HG02970 (cell line): ENCODE measurements at regions not wholly inside any gene's neighbourhood (a gene's known extent, or its start where the extent isn't known, plus 50 kb on each side); places are given as distances from the start of the nearest gene placed in this dataset.

Experiments
- ATAC-seq: cut with Tn5 transposase; IDR thresholded peaks from one replicate; pipeline ENCODE4 v1.9.1; 2021; ENCODE audit warnings: mild to moderate bottlenecking, moderate library complexity, moderate number of reproducible peaks; ENCODE audit not compliant: unreplicated experiment, low FRiP score

DNA sequence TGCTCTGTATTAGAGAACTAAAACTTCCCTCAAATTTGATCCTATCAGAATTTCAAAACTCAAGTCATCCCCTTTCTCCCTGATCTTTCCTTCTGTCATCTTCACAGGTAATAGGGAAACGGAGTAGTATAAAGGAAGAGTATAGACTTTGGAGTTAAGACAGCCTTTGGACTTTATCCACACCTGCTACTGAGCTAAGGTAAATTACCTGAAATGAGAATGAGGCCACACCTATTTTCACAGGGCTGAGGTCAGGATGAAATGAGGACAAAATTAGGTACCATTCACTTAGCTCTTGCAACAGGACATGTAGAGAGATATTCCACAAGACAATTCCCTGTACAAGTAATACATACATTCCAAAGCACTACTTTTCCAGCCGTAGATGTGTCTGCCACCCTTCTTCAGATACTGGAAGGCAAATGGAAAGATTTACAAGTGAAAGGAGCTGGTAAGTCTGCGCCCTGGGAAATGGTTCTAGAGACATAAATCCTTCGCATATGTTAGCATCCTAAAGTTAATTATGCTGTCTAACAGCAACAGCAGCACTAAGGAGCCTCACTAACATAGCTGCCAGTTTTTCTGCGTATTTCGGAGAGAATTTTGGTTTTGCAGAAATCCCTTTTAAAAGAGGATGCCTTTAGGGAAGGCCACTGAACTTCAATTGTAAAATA lies 461.8 kb downstream of the SHQ1 start:
- ATAC-seq = no peak

DNA sequence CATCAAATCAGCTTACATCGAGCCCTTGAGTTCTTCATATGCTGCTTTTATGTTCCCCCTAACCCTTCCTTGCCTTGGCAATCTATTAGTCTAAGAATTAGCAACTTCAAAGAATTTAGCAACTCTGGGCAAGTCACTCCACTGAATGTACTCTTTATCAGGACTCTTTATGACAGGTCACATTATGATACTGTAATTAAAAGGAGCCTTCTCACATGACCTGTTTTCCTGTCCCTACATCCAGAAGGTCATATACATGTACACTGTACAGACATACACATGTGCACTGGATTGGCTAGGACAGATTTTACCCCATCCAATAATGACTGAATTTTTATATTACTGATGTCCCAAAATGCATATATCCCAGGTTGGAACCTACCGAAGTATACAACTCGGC lies 463.1 kb downstream of the SHQ1 start:
- no peak for ATAC-seq

DNA sequence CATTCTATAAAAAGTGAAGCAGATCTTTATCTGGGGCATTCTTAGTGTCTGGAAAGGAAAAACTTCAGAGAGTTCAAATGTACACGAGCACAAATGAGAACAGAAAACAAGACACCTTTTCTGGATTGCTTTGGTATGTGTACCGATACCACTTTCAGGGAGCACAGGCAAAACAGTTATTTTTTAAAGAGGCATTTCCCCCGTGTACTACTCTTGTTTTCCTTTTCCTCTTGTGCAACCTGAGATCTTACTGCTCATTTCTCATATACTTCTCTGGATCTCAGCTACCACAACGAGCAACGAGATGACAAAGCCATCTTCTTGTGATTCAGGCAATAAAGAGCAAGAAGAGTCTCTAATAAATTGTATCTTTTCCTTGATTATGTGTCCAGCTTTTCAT lies 463.6 kb downstream of the SHQ1 start:
- no peak for ATAC-seq

DNA sequence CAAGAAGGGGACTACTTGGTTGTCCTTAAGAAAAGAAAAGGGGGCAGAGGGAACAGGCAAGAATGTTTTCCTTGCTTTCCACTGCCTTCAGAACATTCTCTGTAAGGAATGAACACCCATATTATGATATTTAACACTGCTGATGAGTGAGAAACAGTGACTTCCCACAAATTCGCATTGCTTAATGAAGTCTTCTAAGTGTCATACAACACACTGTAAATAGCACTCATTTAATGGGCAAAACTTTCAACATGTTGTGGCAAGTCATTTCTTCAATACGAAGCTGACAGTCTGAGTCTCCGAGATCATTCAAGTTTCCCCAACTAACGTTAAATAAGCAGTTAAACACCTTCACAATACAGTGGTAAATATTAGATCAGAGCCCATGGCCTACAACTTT lies 464.4 kb downstream of the SHQ1 start:
- ATAC-seq = no peak

DNA sequence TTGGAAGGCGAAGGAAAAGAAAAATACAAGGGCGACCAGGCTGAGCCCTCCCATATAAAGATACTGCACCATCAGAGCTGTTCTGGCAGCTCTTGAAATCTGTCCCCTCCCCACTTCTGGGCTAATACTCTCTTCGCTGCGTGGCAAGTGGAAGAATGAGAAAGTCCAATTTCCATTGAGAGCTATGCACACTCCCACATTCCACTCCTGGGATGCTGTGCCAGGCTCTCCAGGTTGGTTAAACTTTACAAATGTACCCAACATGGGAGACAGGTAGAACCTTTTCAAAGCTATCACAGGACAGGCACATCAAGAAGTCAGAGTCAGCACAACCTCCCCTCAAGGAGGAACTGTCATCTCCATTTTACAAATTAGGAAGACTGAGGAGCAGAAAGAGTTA lies 465.0 kb downstream of the SHQ1 start:
- ATAC-seq = no peak

DNA sequence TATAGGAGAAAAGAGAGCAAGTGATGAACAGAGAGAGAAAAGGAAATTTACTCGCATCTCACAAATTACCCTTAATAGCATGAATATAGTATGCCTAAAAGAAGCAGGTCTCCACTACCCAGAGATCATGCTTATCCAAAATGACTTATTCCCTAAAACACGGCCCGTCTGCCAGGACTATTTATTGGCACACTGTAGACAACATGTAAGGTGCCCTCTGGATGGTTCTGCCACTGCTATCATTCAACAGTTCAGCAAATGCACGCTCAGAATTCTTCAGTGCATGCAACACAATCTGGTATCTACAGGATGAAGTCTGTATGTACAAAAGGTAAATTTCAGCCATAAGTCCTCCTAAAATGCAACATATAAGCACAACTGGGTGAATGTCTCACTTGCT lies 465.8 kb downstream of the SHQ1 start:
- no peak for ATAC-seq

DNA sequence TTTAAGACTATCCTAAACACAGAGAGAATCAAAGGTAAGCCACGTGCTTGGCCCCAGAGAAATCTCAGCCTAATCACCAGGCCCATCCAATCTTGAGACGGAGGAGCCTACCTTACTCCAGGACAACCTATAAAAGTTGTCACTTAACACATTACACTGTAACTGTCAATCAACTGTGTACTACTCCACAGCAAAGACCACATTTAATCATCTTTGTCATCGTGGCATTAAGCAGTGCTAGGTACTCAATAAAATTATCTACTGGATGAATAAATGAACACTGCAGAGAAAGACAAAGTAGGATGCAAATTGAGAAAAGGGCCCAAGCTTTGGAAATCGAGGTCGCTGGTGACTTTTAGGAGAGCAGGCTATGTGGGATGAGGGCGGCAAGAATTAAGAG lies 466.7 kb downstream of the SHQ1 start:
- ATAC-seq = no peak

DNA sequence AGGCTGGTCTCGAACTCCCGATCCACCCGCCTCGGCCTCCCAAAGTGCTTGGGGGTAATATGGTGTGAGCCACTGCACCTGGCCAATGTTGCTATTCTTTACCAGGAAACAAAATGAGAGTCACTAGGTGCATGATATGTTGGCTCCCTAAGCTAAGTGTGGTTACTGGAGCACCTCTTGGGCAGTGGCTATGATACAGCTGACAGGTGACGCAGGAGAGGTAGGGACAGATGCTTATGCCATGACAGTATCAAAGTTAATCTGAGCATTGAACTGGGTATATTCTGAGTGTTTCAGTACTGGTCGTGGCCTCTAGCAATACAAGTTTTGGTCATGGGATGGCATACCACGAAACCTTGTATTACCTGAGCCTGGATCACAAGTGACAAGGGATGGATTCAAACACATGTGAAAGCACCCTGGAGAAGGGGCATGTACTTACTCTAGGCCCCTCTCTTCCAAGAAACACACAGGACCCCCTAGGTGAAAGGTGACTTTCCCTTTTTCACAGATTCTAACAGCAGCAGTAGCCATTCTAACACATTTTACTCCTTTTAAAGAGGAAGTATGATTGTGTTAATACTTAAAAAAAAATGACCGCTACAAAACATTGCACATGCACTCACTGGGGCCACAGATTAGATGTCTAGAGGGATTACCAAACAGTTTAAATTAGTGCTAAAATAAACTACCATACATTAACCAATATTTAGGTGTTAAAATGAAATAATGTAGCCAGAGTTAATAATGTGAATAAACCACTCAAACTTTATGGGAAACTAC lies 467.3 kb downstream of the SHQ1 start:
- ATAC-seq = no peak

DNA sequence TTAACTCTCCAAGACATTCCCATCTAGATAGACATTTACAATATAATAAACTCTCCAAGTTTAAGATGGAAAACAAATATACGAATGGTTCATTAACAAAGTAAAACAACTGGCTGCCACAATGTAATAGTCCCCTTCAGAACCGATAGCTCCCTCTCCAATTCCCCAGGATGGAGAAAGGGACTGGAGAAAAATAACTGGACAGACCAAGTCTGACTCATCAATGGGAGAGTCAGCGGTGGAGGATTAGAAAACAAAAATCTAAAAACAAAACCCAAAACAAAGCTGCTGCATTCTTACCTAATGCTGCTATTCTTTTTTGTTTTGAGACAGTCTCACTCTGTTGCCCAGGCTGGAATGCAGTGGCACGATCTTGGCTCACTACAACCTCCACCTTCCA lies 468.1 kb downstream of the SHQ1 start:
- no peak for ATAC-seq

DNA sequence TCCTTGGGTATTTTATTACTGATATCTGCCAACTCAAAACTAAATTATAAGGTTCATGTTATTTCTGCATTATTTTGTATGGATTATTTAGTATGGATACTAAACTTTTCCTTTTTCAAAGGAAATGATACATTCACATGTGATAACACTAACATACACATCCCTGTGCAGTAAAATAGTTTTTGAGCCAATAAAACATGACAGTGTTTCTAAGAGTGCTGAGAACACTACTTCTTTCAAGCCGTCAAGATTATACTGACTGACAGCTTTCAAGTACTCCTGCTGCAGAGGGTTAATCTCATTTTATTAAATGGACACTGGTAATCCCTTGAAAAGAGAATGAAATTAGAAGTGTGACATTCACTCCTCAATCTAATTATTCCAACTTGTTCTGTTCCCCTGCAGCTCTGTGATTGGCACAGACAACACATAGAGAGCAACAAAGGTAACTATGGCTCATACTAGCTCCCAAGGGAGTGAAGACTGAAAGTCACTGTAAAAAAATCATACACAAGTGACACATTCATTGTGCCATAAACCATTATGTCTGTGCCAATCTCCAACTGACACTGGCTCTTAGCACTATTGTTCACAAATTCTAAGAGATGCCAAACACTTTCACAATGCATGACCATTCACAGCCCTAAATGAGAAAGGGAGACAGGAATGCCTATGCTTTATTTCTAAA lies 468.6 kb downstream of the SHQ1 start:
- no peak for ATAC-seq

DNA sequence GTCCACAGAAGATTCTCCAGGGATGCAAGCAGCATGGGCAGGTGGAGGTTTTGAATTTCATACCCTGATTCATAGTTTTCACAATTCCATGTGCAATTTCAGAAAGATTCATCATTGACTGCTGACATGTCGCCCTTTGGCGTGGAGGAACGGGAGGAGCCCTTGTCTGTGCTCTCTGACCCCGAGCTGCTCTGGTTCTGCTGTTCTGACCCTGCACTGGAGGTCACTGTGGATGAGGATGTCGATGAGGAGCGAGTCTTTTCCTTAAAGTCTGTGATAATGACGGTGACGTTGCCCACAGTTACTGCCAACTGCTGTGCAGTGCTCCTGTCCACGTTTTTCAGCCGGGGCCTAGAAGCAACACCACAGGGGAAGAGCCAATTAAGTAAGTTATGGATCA lies 470.0 kb downstream of the SHQ1 start:
- ATAC-seq = no peak

DNA sequence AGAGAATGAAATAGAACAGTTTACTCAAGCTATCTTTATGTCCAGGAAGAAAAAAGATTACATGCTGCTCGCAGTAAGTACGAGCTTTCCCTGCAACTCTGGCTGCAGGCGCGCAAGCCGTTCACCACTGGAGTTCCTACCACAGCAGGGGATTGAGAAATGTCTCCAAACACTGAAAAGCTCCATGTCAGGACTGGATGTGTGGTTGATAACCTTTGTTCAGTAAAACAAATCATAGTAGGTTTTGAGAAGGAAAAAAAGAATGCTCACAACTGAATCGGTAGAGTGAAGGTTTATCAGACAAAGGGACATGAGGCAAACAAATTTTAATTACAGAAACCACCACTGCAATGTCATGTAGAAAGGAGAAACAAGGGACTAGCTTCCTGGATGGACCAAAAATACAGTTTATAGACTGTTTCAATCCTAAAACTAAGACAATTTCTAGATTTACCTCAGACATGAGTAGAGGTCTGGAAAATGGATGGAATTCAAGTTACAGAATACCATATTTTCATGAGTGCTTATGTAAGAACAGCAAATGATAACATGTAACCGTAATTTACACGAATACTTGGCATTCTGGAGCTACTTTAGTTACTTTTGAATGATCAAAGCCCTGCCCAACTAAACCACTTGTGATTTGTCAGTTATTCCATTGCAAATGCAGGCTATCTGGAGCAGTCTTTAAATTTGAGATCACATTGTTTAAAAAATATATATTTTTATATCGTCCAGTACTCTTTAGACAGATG lies 471.1 kb downstream of the SHQ1 start:
- ATAC-seq = no peak

DNA sequence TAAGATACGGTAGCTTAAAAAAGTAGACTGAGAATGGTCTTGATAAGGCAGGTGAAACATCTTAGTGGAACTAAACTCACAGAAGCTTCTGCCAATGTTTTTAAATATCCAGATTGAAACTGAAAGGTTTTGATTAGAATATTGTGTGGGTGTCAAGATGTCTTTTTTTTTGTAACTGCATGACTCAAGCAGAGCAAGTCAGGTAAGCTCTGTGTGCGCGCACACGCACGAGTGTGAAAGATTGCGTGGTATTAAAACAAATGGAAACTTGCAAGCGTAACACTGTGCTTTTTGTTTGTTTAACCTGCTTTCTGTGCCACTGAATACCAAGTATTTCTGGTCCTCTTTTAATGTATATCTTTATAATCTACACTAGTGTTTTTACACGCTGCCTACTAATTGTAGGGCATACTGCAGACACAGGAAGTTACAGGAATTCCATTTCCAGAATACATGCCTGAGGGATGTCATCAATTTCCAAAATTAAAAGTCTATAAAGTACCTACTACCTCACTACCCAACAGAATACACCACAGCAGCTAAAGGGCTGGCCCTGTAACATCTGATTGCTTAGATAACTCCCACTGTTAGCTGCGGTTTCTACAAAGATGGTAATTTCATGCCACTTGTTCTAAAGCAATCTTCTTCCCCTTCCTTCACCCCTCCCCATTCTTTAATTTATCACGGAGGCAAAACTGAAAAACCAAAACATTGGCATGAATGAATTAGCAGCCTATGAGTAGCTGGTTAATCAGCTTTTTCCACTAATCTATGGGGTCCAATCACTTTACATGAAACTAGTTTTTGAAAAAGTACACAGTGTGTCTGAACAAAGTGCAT lies 472.8 kb downstream of the SHQ1 start:
- no peak for ATAC-seq

DNA sequence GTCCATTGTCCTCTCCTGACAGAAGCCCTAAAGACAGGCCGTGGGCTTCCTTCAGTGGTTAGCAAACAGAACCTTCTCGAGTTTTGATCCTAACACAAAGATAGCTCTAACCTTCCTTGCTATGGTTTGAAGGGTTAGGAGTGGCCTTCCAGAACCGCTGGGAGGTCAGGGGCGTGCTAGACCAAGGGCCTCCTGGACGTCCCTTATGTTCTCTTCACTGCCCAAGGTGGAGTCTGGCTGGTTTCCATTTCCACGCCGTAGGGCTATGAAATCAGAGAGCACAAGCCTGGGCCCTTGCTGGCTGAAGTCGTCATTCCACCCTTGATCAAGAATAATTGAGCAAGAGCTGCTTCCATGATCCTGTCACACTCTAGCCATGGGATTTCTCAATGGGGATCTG lies 475.1 kb downstream of the SHQ1 start:
- no peak for ATAC-seq

DNA sequence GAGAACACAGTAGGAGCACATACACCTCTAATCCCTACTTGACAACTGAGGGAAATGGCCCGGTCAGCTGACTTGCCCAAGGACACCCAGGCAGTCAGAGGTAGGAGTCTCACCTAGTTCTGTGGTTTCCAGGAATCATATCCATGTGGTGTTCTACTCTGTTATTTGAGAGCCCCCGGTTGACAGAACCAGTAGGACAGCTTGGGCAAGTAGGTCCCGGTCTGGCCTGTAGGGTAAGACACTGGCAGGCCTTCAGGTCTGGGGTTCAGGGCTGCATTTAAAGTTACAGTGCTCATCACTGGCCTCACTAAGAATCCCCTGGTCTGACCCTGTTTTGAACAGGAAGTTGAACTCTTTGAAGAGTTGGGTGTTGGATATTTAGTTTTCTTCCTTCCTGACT lies 476.1 kb downstream of the SHQ1 start:
- ATAC-seq = no peak

DNA sequence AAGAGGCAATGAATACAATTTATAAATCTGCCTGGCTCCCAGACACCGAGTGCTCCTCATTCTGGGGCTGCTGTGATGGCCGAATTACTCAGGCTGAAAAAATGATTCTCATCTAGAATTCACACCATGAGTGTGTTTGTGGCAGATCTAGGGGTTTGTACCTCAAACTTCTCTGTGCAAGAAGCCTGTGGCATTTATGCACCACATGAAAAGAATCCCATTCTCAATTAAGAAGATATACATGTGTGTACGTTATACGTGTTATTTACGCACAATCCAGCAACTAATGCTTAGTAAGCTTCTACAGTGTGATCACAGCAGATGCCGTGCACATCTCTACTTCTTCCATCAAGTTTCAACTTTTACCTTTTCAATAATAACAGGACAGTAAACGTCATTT lies 476.8 kb downstream of the SHQ1 start:
- no peak for ATAC-seq

DNA sequence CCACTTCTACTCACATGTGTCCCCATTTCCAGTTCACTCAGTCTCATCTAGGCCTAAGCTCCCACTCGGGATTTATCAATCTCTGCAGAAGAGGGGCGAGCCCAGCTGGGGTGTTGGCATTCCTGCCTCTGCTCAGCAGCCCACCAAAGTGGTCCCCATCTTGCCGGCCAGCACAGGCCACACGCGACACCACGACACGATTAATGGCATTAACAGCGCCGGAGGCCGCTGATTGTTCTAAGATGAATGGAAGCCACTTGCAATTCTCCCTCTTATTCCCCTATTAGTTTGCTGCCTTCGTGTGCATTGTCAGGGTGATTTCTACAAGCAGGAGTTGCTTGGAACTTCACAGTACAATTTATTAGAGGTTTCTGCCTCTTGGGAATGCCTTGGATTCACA lies 477.3 kb downstream of the SHQ1 start:
- ATAC-seq = no peak

DNA sequence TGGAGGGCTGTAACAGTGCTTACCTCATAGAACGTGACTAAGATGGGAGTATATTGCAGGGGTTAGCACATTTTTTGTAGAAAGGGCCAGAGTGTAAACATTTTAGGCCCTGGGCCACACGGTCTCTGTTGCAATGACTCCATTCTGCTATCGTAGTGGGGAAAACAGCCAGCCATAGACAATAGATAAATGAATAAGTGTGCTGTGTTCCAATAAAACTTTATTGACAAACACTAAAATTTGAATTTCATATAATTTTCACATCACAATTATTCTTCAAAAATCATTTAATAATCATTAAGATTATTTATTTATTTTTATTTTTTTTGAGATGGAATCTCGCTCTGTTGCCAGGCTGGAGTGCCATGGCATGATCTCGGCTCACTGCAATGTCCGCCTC lies 478.6 kb downstream of the SHQ1 start:
- no peak for ATAC-seq

DNA sequence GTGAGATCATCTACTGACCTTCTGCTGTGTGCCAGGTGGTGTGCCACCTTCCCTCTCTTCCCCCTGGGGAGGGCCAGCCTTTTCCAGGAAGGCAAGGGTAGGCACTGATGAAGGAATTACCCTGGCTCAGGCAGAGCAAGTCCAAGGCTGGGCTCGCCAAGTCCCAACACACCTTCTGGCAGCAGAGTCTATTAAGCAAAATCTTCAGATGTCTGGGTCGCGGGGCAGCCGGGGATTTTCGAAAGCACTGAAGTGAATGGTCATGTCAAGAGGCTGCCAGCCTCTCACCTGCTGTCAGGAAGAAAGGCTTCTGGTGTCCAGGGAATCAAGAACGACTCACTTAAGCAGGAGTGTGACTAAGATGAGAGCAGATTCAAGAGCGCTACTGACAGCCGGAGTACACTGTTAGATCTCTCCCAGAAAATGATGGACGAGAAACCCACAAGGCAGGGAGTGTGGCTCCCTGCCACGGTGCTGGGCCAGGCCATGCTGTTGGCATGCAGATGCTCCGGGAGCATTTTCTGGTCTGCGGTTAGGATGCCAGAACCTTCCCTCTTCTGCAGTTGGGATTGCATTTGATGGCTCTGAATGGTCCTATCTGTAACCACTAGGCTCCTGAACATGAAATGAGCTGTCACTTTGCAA lies 479.8 kb downstream of the SHQ1 start:
- no peak for ATAC-seq

DNA sequence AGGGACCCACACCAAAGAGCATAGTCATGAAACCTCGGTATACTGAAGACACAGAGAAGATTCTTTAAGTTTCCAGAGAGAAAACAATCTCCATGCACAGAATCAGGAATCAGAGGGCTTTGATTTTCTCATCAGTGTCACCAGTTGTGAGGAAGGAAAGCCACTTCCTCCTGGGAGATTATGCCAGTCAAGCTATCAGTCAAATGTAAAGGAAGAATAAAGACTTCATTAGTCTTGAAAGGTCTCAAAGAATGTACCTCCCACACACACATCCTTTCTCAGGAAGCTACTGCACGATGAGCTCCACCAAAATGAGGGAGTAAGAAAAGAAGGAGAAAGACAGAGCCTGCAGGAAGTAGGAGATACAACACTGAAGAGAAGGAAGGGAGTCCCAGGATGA lies 486.3 kb downstream of the SHQ1 start:
- no peak for ATAC-seq
